ENCODE measurements at regions not wholly inside any gene's neighbourhood (a gene's known extent, or its start where the extent isn't known, plus 50 kb on each side); places are given as distances from the start of the nearest gene placed in this dataset.

DNA sequence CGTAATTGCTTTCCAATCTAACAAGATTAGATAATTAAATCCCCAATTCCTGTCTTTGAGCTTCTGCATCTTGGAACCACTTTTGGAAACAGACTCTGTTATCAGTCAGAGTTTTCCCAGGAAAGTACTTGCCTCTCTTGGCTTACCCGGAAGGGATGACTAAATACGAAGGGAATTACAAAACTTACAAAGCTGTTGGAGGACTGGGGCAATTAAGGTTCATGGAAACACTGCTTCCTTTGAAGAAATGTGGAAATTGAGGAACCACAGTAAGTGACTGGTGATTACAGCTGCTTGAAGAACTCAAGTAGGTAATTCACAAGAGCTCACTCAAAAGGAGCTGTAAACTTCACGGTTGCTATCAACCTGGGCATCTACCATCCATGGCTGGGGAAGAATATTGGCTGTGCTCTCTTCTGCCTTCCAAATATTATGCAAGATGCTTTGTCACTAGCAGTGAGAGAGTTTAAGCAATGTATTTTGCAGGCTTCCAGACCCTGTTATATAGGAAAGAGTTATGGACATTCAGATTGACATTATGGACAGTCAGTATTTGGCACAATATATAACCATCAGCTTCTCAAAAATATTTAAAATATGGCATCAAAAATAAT, 104.6 kb upstream of the MAN2A1 start:
- TF ChIP-seq, protein P1, sequence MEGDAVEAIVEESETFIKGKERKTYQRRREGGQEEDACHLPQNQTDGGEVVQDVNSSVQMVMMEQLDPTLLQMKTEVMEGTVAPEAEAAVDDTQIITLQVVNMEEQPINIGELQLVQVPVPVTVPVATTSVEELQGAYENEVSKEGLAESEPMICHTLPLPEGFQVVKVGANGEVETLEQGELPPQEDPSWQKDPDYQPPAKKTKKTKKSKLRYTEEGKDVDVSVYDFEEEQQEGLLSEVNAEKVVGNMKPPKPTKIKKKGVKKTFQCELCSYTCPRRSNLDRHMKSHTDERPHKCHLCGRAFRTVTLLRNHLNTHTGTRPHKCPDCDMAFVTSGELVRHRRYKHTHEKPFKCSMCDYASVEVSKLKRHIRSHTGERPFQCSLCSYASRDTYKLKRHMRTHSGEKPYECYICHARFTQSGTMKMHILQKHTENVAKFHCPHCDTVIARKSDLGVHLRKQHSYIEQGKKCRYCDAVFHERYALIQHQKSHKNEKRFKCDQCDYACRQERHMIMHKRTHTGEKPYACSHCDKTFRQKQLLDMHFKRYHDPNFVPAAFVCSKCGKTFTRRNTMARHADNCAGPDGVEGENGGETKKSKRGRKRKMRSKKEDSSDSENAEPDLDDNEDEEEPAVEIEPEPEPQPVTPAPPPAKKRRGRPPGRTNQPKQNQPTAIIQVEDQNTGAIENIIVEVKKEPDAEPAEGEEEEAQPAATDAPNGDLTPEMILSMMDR (IDR thresholded peaks at IDR 0.05) = no peak
- no peak for TF ChIP-seq EZH2 (IDR thresholded peaks at IDR 0.05; ENCODE audit: borderline replicate concordance, insufficient read depth, low read depth, low read length, poor library complexity, severe bottlenecking)

All from B cell (primary cell).